H1 (cell line): ENCODE measurements at regions not wholly inside any gene's neighbourhood (a gene's known extent, or its start where the extent isn't known, plus 50 kb on each side); places are given as distances from the start of the nearest gene placed in this dataset.

ENCODE experiments used
- CTCF ChIP-seq, 3 experiments: IDR thresholded peaks; 1 replicate in 2 of 3; 2 replicates in 1 of 3; pipeline versions ENCODE4 v1.5.1 to v1.6.1; 2011; ENCODE audit warnings: low read length in 3 of 3, mild to moderate bottlenecking in 3 of 3, inconsistent platforms in 2 of 3, low read depth in 1 of 3, moderate library complexity in 1 of 3; ENCODE audit not compliant: insufficient read depth in 1 of 3; ENCODE audit errors: control extremely low read depth in 1 of 3
- POLR2AphosphoS5 ChIP-seq: IDR thresholded peaks from 2 replicates; pipeline ENCODE4 v1.6.1; 2011; ENCODE audit warnings: low read depth, low read length
- RFX5 ChIP-seq: IDR thresholded peaks from 2 replicates; pipeline ENCODE4 v1.6.1; 2011; ENCODE audit warnings: low read depth, low read length, improper control_type of control experiment, borderline replicate concordance
- TEAD4 ChIP-seq: IDR thresholded peaks from 2 replicates; pipeline ENCODE4 v1.6.1; 2012; ENCODE audit warnings: low read depth, low read length, inconsistent platforms, mixed read lengths
- ZNF274 ChIP-seq: IDR thresholded peaks from 2 replicates; pipeline ENCODE4 v1.7.0; 2012; ENCODE audit warnings: low read length, borderline replicate concordance; ENCODE audit errors: extremely low read depth

- no peak for TF ChIP-seq RFX5
- TF ChIP-seq ZNF274 = no peak
- no peak for TF ChIP-seq POLR2AphosphoS5
- TF ChIP-seq TEAD4 = no peak
- TF ChIP-seq CTCF (IDR thresholded peaks at IDR 0.05; ENCODE audit: control extremely low read depth in 1 of 3, insufficient read depth in 1 of 3, low read depth in 1 of 3, low read length in 3 of 3) = no peak
Measured at GRCh38 chr1:181260994-181261393, 172.5 kb downstream of the IER5 start.
